GF-D8 (cell line): ENCODE measurements at regions not wholly inside any gene's neighbourhood (a gene's known extent, or its start where the extent isn't known, plus 50 kb on each side); places are given as distances from the start of the nearest gene placed in this dataset.
"Not testable (repeated sequence)": the region's sequence is repeated elsewhere in the genome, so short reads cannot be mapped to it uniquely, and the experiment has no call there.

Experiments used
- DNase-seq: peaks from one replicate; lab custom pipeline; 2025; lab: John Stamatoyannopoulos, UW

GRCh38 chr22:48834404-48834803 is 993.3 kb downstream of the BRD1 start:
- no peak for DNase-seq

- DNase-seq = no peak
Measured at GRCh38 chr22:48832592-48832991, 995.1 kb downstream of the BRD1 start.

- no peak for DNase-seq
Measured at GRCh38 chr22:48829908-48830307, 997.8 kb downstream of the BRD1 start.

GRCh38 chr22:48828688-48829087 is 999.0 kb downstream of the BRD1 start:
- no peak for DNase-seq

- no peak for DNase-seq
Measured at GRCh38 chr22:48827904-48828555, 999.6 kb downstream of the BRD1 start.

GRCh38 chr22:48827268-48827846 is 1000.3 kb downstream of the BRD1 start:
- DNase-seq = no peak

GRCh38 chr22:48826546-48826945 is 1001.1 kb downstream of the BRD1 start:
- DNase-seq = no peak

GRCh38 chr22:48825802-48826520 is 1001.7 kb downstream of the BRD1 start:
- DNase-seq = no peak

- DNase-seq = no peak
Measured at GRCh38 chr22:48824712-48825651, 1002.7 kb downstream of the BRD1 start.

GRCh38 chr22:48823941-48824340 is 1003.7 kb downstream of the BRD1 start:
- no peak for DNase-seq

- DNase-seq = no peak
Measured at GRCh38 chr22:48822278-48823233, 1005.1 kb downstream of the BRD1 start.

GRCh38 chr22:48821727-48822126 is 1005.9 kb downstream of the BRD1 start:
- DNase-seq = no peak

GRCh38 chr22:48821346-48821690 is 1006.4 kb downstream of the BRD1 start:
- DNase-seq = no peak

GRCh38 chr22:48820481-48821345 is 1007.0 kb downstream of the BRD1 start:
- DNase-seq = no peak

- DNase-seq = no peak
Measured at GRCh38 chr22:48819961-48820360, 1007.7 kb downstream of the BRD1 start.

GRCh38 chr22:48819232-48819631 is 1008.4 kb downstream of the BRD1 start:
- no peak for DNase-seq

GRCh38 chr22:48817491-48817890 is 1010.2 kb downstream of the BRD1 start:
- DNase-seq = not testable (repeated sequence)

- DNase-seq = no peak
Measured at GRCh38 chr22:48811885-48812284, 1015.8 kb downstream of the BRD1 start.

- DNase-seq = no peak
Measured at GRCh38 chr22:48808038-48808960, 1019.4 kb downstream of the BRD1 start.
